Liver (tissue), 8 donors: ENCODE measurements at regions not wholly inside any gene's neighbourhood (a gene's known extent, or its start where the extent isn't known, plus 50 kb on each side); places are given as distances from the start of the nearest gene placed in this dataset.

Experiments used
- DNase-seq: peaks from one replicate; pipeline ENCODE4 v3.0.0-alpha.2; 2017; ENCODE audit warnings: low spot score
- H3K27ac ChIP-seq, 2 donors: one replicate each; pipeline ENCODE4 v1.7.0; 2013; ENCODE audit warnings: inconsistent platforms in 2 of 2, low read length in 2 of 2, control low read depth in 1 of 2, low read depth in 1 of 2, mild to moderate bottlenecking in 1 of 2
- H3K27me3 ChIP-seq, 4 donors: one replicate each; pipeline versions ENCODE4 v1.6.1 to v1.7.0; 2013; ENCODE audit warnings: low read length in 3 of 4, inconsistent platforms in 1 of 4, mild to moderate bottlenecking in 1 of 4, moderate library complexity in 1 of 4; ENCODE audit not compliant: control insufficient read depth in 4 of 4, insufficient read depth in 4 of 4
- H3K36me3 ChIP-seq, 4 donors: one replicate each; pipeline versions ENCODE4 v1.6.1 to v1.7.0; 2013; ENCODE audit warnings: low read length in 3 of 4, mild to moderate bottlenecking in 3 of 4, low read depth in 1 of 4, moderate library complexity in 1 of 4; ENCODE audit not compliant: control insufficient read depth in 4 of 4, insufficient read depth in 3 of 4
- H3K4me1 ChIP-seq, 4 donors: one replicate each; pipeline versions ENCODE4 v1.6.1 to v1.7.0; 2013; ENCODE audit warnings: low read length in 3 of 4, mild to moderate bottlenecking in 3 of 4, moderate library complexity in 1 of 4; ENCODE audit not compliant: control insufficient read depth in 4 of 4, insufficient read depth in 4 of 4
- H3K4me3 ChIP-seq, 3 donors: one replicate each; pipeline versions ENCODE4 v1.6.1 to v1.7.0; 2013; ENCODE audit warnings: low read length in 3 of 3, control low read depth in 1 of 3, low read depth in 1 of 3, mild to moderate bottlenecking in 1 of 3
- H3K9ac ChIP-seq, 2 donors: one replicate each; pipeline ENCODE4 v1.7.0; 2013; ENCODE audit warnings: low read length in 2 of 2, mild to moderate bottlenecking in 2 of 2, moderate library complexity in 2 of 2, control low read depth in 1 of 2, low read depth in 1 of 2
- H3K9me3 ChIP-seq, 4 donors: one replicate each; pipeline versions ENCODE4 v1.6.1 to v1.7.0; 2013; ENCODE audit warnings: low read length in 3 of 4; ENCODE audit not compliant: control insufficient read depth in 4 of 4
- CTCF ChIP-seq: fragments of 150-350 bp; IDR thresholded peaks from 2 replicates; pipeline ENCODE4 v1.5.1; 2017; ENCODE audit warnings: improper control_type of control experiment, low read depth, low read length; ENCODE audit not compliant: missing input control
- FOXA1 ChIP-seq: IDR thresholded peaks from 2 replicates; pipeline ENCODE4 v1.6.1; 2016; ENCODE audit warnings: antibody characterized with exemption
- GABPA ChIP-seq, 2 donors: IDR thresholded peaks in 1 of 2; conservative IDR thresholded peaks in 1 of 2; 2 replicates each; pipeline ENCODE4 v1.6.1; 2016; ENCODE audit warnings: antibody characterized with exemption in 2 of 2, mild to moderate bottlenecking in 1 of 2, moderate library complexity in 1 of 2
- HNF4G ChIP-seq: IDR thresholded peaks from 2 replicates; pipeline ENCODE4 v1.6.1; 2016; ENCODE audit warnings: antibody characterized with exemption
- JUND ChIP-seq, 2 donors: IDR thresholded peaks; 2 replicates each; pipeline ENCODE4 v1.6.1; 2016; ENCODE audit warnings: antibody characterized with exemption in 2 of 2
- RAD21 ChIP-seq, 2 donors: IDR thresholded peaks; 2 replicates each; pipeline ENCODE4 v1.6.1; 2016; ENCODE audit warnings: antibody characterized with exemption in 2 of 2, mild to moderate bottlenecking in 2 of 2
- REST ChIP-seq: IDR thresholded peaks from 2 replicates; pipeline ENCODE4 v1.6.1; 2016; ENCODE audit warnings: antibody characterized with exemption, mild to moderate bottlenecking
- RXRA ChIP-seq, 2 donors: IDR thresholded peaks; 2 replicates each; pipeline ENCODE4 v1.6.1; 2017 to 2018; ENCODE audit warnings: antibody characterized with exemption in 2 of 2, mild to moderate bottlenecking in 1 of 2
- SP1 ChIP-seq: IDR thresholded peaks from 2 replicates; pipeline ENCODE4 v1.6.1; 2018; ENCODE audit warnings: antibody characterized with exemption, mild to moderate bottlenecking
- YY1 ChIP-seq: IDR thresholded peaks from 2 replicates; pipeline ENCODE4 v1.6.1; 2016; ENCODE audit warnings: antibody characterized with exemption, mild to moderate bottlenecking
- WGBS: extraction: QIAGEN DNeasy Blood & Tissue Kit; methylation state at CpG from one replicate; pipeline ENCODE4 v1.1.7; 2013; 5-methylcytosine and 5-hydroxymethylcytosine counted together
- donor health status: healthy.
- donor health status: healthy.
- donor health status: healthy.
- donor health status: healthy.
- donor health status: healthy.

GRCh38 chr1:66445492-66446181, 88.3 kb upstream of the SGIP1 start:
- Histone ChIP-seq H3K9me3 (no peaks in the 10 kb centered on the region), H3K4me3 (no peak overlapping the region), H3K27ac (peak overlapping the region; percentile 21 to 33), H3K36me3 (no peaks in the 10 kb centered on the region), H3K27me3 (no peaks in the 10 kb centered on the region), H3K9ac (no peak overlapping the region), H3K4me1 (no peaks in the 10 kb centered on the region)
- 78% methylated on average over 5 of the region's 5 CpGs for WGBS
- no peak for DNase-seq
- TF ChIP-seq FOXA1 (no peak), CTCF (no peak), HNF4G (no peak), RAD21 (IDR thresholded peaks at IDR 0.05) (peak; percentile 40 to 51), REST (no peak), SP1 (no peak)

GRCh38 chr1:66446261-66447001, 87.5 kb upstream of the SGIP1 start:
- H3K4me3 ChIP-seq: no peak overlapping the region
- H3K9ac ChIP-seq: no peak overlapping the region
- TF ChIP-seq GABPA (IDR thresholded peaks at IDR 0.05 in 1 of 2, conservative IDR thresholded peaks at IDR 0.05 in 1 of 2) (no peak), YY1 (peak; percentile 93), SP1 (no peak), RXRA (IDR thresholded peaks at IDR 0.05) (no peak), RAD21 (IDR thresholded peaks at IDR 0.05) (peak; percentile 99), CTCF (peak; percentile 94), JUND (IDR thresholded peaks at IDR 0.05) (no peak)
- H3K9me3 ChIP-seq: no peaks in the 10 kb centered on the region
- 16% methylated on average over 8 of the region's 8 CpGs for WGBS
- H3K27me3 ChIP-seq: no peaks in the 10 kb centered on the region
- no peaks in the 10 kb centered on the region for H3K36me3 ChIP-seq
- H3K27ac ChIP-seq: no peak overlapping the region
- no peaks in the 10 kb centered on the region for H3K4me1 ChIP-seq
- no peak for DNase-seq
